ENCODE measurements at regions not wholly inside any gene's neighbourhood (a gene's known extent, or its start where the extent isn't known, plus 50 kb on each side); places are given as distances from the start of the nearest gene placed in this dataset.

- Mint-ChIP-seq H3K9me3 (peaks cover 18% of the 10 kb centered on the region), H3K36me3 (ENCODE audit: low read depth) (peaks cover 8% of the 10 kb centered on the region), H3K27me3 (ENCODE audit: low read depth, poor library complexity) (no peaks in the 10 kb centered on the region), H3K4me1 (no peaks in the 10 kb centered on the region), H3K27ac (no peak overlapping the region), H3K4me3 (no peak overlapping the region)
- DNase-seq, result no peak
- TF ChIP-seq CTCF (IDR thresholded peaks at IDR 0.05), result no peak
These were observed 241.9 kb downstream of the IL20RB start for GRCh38 chr3:137199678-137200077.

DNA sequence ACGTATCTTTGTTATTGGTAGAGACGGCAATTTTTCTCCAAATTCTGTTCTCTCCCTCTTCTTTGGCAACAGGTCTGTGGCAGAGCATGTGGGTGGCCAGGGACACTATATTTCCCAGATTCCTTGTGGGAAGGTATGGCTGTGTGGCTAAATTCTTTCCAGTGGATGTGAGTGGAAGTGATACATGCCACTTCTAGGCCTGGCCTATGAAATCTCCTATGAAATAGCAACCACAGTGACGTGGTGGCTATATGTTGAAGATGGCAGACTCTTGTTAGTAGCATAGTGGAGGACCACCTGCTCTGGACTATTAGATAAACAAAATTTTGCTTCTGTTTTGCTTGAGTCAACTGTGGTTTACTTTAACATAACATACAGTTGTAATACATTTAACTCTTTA lies 243.3 kb downstream of the IL20RB start:
- TF ChIP-seq CTCF (IDR thresholded peaks at IDR 0.05), result no peak
- no peak for DNase-seq
- H3K27me3 Mint-ChIP-seq (ENCODE audit: low read depth, poor library complexity), result no peaks in the 10 kb centered on the region
- H3K9me3 Mint-ChIP-seq, result peaks cover 18% of the 10 kb centered on the region
- H3K27ac Mint-ChIP-seq, result no peak overlapping the region
- H3K36me3 Mint-ChIP-seq (ENCODE audit: low read depth), result peaks cover 8% of the 10 kb centered on the region
- H3K4me1 Mint-ChIP-seq, result no peaks in the 10 kb centered on the region
- H3K4me3 Mint-ChIP-seq, result no peak overlapping the region

DNA sequence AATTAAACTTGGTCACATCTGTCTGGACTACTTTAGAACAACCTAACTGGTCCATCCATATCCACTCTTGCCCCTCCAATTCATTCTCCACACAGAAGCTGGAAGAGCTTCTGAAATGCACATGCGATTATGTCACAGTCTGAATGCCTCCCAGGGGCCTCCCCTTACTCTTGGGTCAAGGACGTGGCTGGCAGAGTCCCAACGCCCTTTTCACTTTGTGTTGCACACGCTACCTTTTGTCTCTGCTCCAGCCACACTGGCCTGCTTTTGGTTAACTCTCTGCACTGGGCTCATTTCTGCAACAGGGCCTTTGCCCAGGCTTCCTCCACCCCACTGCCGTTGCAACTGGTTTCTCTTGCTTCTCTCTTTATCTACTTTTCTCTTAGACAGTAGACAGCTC lies 245.2 kb downstream of the IL20RB start:
- peaks cover 11% of the 10 kb centered on the region for H3K9me3 Mint-ChIP-seq
- no peaks in the 10 kb centered on the region for H3K4me1 Mint-ChIP-seq
- no peak overlapping the region for H3K4me3 Mint-ChIP-seq
- peaks cover 8% of the 10 kb centered on the region for H3K36me3 Mint-ChIP-seq (ENCODE audit: low read depth)
- no peak for DNase-seq
- no peaks in the 10 kb centered on the region for H3K27me3 Mint-ChIP-seq (ENCODE audit: low read depth, poor library complexity)
- H3K27ac Mint-ChIP-seq, result no peak overlapping the region
- no peak for TF ChIP-seq CTCF (IDR thresholded peaks at IDR 0.05)

- no peak for TF ChIP-seq CTCF (IDR thresholded peaks at IDR 0.05)
- H3K27me3 Mint-ChIP-seq (ENCODE audit: low read depth, poor library complexity), result no peaks in the 10 kb centered on the region
- no peaks in the 10 kb centered on the region for H3K4me1 Mint-ChIP-seq
- H3K36me3 Mint-ChIP-seq (ENCODE audit: low read depth), result peaks cover 6% of the 10 kb centered on the region
- no peak overlapping the region for H3K4me3 Mint-ChIP-seq
- peaks cover 7% of the 10 kb centered on the region for H3K9me3 Mint-ChIP-seq
- no peak for DNase-seq
- H3K27ac Mint-ChIP-seq, result no peak overlapping the region
These were observed 246.6 kb downstream of the IL20RB start for GRCh38 chr3:137204409-137204808.

GRCh38 chr3:137205394-137206045 lies 247.7 kb downstream of the IL20RB start:
- Mint-ChIP-seq H3K4me3 (no peak overlapping the region), H3K4me1 (no peaks in the 10 kb centered on the region), H3K36me3 (ENCODE audit: low read depth) (no peaks in the 10 kb centered on the region), H3K9me3 (no peaks in the 10 kb centered on the region), H3K27me3 (ENCODE audit: low read depth, poor library complexity) (no peaks in the 10 kb centered on the region), H3K27ac (no peak overlapping the region)
- DNase-seq, result no peak
- no peak for TF ChIP-seq CTCF (IDR thresholded peaks at IDR 0.05)

GRCh38 chr3:137207616-137208015 lies 249.8 kb downstream of the IL20RB start:
- Mint-ChIP-seq H3K4me3 (no peak overlapping the region), H3K27me3 (ENCODE audit: low read depth, poor library complexity) (peaks cover 3% of the 10 kb centered on the region), H3K27ac (no peak overlapping the region), H3K36me3 (ENCODE audit: low read depth) (peaks cover 6% of the 10 kb centered on the region), H3K9me3 (peaks cover 7% of the 10 kb centered on the region), H3K4me1 (no peaks in the 10 kb centered on the region)
- no peak for TF ChIP-seq CTCF (IDR thresholded peaks at IDR 0.05)
- no peak for DNase-seq
